Activated CD8-positive, alpha-beta memory T cell treated with anti-CD3 and anti-CD28 coated beads, Interleukin-2, amount 50 U/mL, for 1 hour (primary cell): ENCODE measurements at regions not wholly inside any gene's neighbourhood (a gene's known extent, or its start where the extent isn't known, plus 50 kb on each side); places are given as distances from the start of the nearest gene placed in this dataset.
"Not testable (repeated sequence)": the region's sequence is repeated elsewhere in the genome, so short reads cannot be mapped to it uniquely, and the experiment has no call there.

Experiments
- DNase-seq: peaks from one replicate; pipeline ENCODE4 v3.0.0-alpha.2; 2020; ENCODE audit errors: extremely low read depth

GRCh38 chr5:68026092-68026885 is 189.3 kb upstream of the PIK3R1 start:
- DNase-seq, result no peak

- DNase-seq, result no peak
Observed at GRCh38 chr5:68024426-68024825, 191.1 kb upstream of the PIK3R1 start.

DNA sequence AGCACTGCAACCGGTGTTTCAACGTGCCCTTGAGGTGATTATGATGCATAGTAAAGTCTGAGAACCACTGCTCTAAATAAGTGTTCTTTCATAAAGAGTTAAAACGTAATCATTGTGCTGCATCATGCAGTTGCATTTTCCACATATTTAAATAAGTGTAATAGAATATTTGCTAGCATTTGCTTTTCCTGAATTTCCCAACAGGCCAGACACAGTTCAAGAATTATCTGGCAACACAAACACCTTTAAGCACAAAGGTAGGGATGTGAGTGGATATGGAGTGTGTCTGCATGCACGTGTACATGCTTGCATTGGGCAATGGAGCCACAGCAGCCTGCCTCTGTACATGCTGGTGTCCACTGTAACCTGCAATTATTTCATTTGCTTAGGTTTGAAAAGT is 193.6 kb upstream of the PIK3R1 start:
- DNase-seq, result no peak

- no peak for DNase-seq
Observed at GRCh38 chr5:68021227-68021626, 194.3 kb upstream of the PIK3R1 start.

GRCh38 chr5:68020461-68020969 is 195.0 kb upstream of the PIK3R1 start:
- DNase-seq, result not testable (repeated sequence)

GRCh38 chr5:68015381-68016302 is 199.9 kb upstream of the PIK3R1 start:
- DNase-seq, result no peak

DNA sequence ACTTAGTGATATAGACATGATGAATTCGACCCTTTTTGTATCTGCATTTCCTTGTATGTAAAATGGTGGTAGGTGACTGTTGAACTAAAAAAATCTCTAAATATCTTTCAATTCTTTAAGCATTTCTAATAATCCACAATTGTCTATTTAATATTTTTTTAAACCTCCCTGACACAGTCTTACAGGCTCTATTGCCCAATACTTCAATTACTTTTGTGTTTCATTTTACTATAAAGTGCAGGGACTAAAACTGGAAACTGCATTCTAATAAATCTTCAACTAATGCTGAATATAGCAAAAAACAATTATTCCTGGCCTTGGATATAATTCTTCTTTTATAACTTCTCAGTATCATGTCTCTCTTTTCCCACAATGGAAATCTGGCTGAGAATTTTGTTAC is 202.7 kb upstream of the PIK3R1 start:
- DNase-seq, result no peak

DNA sequence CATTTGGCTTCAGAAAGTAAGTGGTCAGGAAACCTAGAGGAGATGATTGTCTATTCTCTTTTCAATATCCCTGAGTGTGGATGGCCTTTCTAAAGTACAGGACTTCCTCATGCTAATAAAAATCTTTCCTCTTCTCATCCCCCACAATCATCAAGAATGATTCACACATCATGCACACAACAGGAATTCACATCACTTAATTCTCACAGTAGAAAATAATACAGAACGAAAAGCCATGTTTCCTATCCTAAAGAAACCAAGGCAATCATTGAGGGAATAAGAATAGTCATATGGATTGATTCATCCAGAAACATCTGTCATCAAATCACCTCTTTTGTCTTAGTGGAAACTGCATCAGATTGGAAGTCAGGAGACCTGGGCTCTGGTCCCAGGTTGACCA is 203.1 kb upstream of the PIK3R1 start:
- no peak for DNase-seq

DNA sequence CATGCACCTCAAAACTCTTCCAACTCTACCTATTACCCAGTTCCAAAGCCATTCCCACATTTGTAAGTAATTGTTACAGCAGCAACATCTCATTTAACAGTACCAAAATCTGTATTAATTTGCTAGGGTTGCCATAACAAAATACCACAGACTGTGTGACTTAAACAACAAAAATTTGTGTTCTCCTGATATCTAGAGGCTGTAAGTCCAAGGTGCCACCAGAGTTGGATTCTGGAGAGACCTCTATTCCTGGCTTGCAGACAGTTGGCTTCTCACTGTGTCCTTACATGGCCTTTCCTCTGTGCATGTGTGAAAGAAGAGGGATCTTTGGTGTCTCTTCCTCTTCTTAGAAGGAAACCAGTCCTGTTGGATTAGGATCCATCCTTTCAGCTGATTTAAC is 203.8 kb upstream of the PIK3R1 start:
- DNase-seq, result no peak

DNA sequence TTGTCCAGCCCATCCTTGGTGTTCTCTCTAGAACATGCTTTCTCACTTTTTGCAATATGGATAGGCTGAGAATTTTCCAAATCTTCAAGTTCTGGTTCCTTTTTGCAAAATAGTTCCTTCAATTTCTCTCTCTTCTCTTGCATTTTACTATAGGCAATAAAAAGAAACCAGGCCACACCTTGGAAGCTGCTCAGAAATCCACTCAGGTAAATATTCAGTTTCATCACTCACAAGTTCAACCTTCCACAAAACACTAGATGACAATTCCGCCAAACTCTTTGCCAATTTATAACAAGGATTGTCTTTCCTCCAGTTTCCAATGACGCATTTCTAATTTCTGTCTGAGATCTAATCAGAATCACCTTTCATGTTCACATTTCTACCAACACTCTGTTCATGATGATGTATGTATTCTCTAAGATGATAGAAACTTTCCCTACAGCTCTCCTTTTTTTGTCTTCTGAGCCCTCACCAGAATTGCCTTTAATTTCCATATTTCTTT is 204.2 kb upstream of the PIK3R1 start:
- no peak for DNase-seq

GRCh38 chr5:68010740-68011139 is 204.8 kb upstream of the PIK3R1 start:
- DNase-seq, result no peak

- DNase-seq, result no peak
Observed at GRCh38 chr5:68007451-68007850, 208.1 kb upstream of the PIK3R1 start.

- DNase-seq, result no peak
Observed at GRCh38 chr5:68002836-68003235, 212.7 kb upstream of the PIK3R1 start.

GRCh38 chr5:68000805-68001204 is 214.8 kb upstream of the PIK3R1 start:
- no peak for DNase-seq

GRCh38 chr5:67999391-67999790 is 216.2 kb upstream of the PIK3R1 start:
- DNase-seq, result no peak

DNA sequence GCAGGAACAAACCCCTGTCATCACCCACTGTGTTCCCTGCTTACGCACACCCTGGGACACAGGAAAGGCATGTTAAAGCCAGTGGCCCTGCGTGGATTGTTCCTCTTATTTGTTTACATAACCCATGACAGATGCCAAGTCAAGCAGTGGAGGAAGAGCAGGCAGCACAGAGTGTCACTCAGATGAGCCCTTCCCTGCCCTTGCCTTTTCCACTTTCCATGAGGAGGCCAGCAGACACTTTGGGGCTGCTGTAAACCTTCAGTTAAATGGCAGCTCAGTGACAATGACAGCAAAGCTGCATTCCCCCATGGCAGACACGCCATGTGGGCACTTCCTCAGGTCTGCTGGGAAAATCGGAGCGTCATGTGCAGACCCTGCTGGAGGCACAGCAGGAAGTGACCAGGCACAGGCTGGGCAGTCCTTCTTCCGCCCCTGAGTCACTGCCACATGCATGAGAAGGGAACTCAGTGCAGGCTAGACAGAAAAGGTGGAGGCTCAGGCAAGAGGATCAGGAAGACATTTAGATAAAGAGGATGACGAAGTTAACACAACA is 216.8 kb upstream of the PIK3R1 start:
- no peak for DNase-seq

- DNase-seq, result no peak
Observed at GRCh38 chr5:67997892-67998457, 217.6 kb upstream of the PIK3R1 start.

DNA sequence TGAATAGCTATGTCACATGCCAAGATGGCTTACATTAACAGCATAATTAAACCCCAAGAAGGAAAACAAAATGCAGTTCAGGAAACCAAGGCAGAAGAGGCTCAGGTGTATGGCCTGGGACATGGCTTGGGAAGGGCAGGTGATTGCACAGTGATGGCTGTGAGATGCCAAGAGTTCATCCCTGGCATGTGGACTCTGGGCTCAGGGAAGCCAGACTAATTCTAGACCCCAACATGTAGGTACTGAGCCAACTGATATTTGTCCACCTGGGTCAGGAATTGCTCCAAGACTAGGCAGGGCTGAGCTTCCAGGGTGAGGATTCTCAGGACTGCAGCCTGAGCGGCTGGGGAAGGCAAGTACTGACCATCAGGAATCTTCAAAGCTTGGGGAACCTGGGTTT is 218.4 kb upstream of the PIK3R1 start:
- DNase-seq, result no peak

- DNase-seq, result no peak
Observed at GRCh38 chr5:67996596-67996995, 219.0 kb upstream of the PIK3R1 start.

DNA sequence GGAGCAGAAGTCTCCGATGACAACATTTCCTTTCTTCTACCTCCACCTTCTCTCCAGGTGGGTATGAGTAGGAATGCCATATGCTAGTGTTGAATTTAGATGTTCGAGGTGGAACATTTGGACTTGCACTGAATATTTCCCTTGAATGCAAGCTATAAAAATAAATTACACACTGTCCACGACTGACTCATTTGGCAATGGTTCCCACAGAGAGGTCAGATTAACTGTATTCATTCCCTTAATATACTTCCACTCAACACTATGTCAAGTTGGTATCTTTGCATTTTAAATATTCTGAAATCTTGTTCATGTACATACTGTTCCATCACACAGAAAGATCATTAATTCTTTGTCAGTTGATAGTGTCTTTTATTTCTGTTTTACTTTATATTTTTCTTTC is 222.6 kb upstream of the PIK3R1 start:
- DNase-seq, result no peak

DNA sequence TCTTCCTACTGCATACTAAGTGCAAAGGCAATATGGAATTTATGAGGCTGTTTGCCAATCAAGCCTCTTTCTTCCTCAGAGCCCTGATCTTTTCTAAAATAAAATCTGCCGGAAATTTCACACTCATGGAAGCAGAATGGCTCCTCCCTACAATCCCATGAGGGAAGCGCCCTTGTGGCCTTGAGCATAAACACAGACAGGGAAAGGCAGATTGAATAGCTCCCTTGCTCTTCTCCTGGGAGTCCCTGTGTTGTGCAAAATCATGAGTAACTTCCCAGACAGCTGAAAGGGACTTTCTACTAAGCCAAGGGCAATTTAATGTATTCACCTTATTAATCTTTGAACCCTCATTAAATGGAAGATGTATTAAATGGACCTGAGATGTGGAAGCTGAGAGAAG is 226.1 kb upstream of the PIK3R1 start:
- DNase-seq, result no peak

GRCh38 chr5:67986761-67987160 is 228.8 kb upstream of the PIK3R1 start:
- no peak for DNase-seq
